K562 (cell line): ENCODE measurements at regions not wholly inside any gene's neighbourhood (a gene's known extent, or its start where the extent isn't known, plus 50 kb on each side); places are given as distances from the start of the nearest gene placed in this dataset.

Experiments used
- ATAC-seq: fragments of 200-7000 bp; cut with Tn5 transposase; 3 replicates; pipeline ENCODE4 v1.9.1; 2020; ENCODE audit warnings: moderate library complexity
- BruUV-seq: library from RNA; stranded (reverse); fragments of 400-500 nt; replicated peaks from 2 replicates; lab custom pipeline; 2021; lab: Mats Ljungman, UMichigan
- CTCF ChIA-PET: fragments of 300-600 bp; formaldehyde crosslinking; extraction: SDS; loops from one replicate; lab custom pipeline; 2021; ENCODE audit warnings: low intra/inter-chr PET ratio; lab: Yijun Ruan, JAX
- POLR2A ChIA-PET: fragments of 300-600, 350-650 bp; sonication (Branson Sonifier 250); formaldehyde crosslinking; extraction: SDS; loops from one replicate; lab custom pipeline; 2021; ENCODE audit warnings: antibody characterized with exemption, inconsistent platforms; lab: Yijun Ruan, JAX
- DNase-seq, 4 experiments: peaks; one replicate each; pipeline versions ENCODE4 v3.0.0 to v3.0.0-alpha.2; 2011 to 2018; ENCODE audit warnings: low spot score in 3 of 4, mixed read lengths in 3 of 4; ENCODE audit errors: extremely low read depth in 1 of 4
- FAIRE-seq: peaks from 2 replicates; lab custom pipeline; 2011; peaks lifted over from hg19 to GRCh38; lab: Jason Lieb, UNC
- H2AFZ ChIP-seq: 2 replicates; pipeline ENCODE4 v1.6.0; 2011; ENCODE audit warnings: low read depth, low read length, control low read depth, inconsistent platforms
- H3K27ac ChIP-seq: fragments of 200-600 bp; 3 replicates; pipeline ENCODE4 v1.8.0; 2011; ENCODE audit warnings: low read depth, mild to moderate bottlenecking, control low read depth, inconsistent platforms, low read length, moderate library complexity, mixed read lengths; ENCODE audit errors: extremely low read depth
- H3K27me3 ChIP-seq, 2 experiments: fragments of 300-600 bp in 1 of 2; 2 replicates in 1 of 2; 3 replicates in 1 of 2; pipeline versions ENCODE4 v1.6.0 to v1.8.0; 2011; ENCODE audit warnings: inconsistent platforms in 2 of 2, low read length in 2 of 2, mild to moderate bottlenecking in 1 of 2, mixed read lengths in 1 of 2, moderate library complexity in 1 of 2; ENCODE audit not compliant: control insufficient read depth in 2 of 2, insufficient read depth in 2 of 2
- H3K36me3 ChIP-seq: fragments of 300-600 bp; 3 replicates; pipeline ENCODE4 v1.8.0; 2011; ENCODE audit warnings: mild to moderate bottlenecking, low read length, inconsistent platforms; ENCODE audit not compliant: control insufficient read depth, insufficient read depth
- H3K4me1 ChIP-seq, 2 experiments: fragments of 200-600 bp in 1 of 2; replicated peaks in 1 of 2; 2 replicates in 1 of 2; 3 replicates in 1 of 2; pipeline versions ENCODE4 v1.5.1 to v1.8.0; 2011; ENCODE audit warnings: inconsistent platforms in 2 of 2, low read length in 2 of 2, mild to moderate bottlenecking in 1 of 2, mixed read lengths in 1 of 2, moderate library complexity in 1 of 2; ENCODE audit not compliant: control insufficient read depth in 2 of 2, insufficient read depth in 2 of 2
- H3K4me2 ChIP-seq: 2 replicates; pipeline ENCODE4 v1.6.1; 2011; ENCODE audit warnings: low read length, control low read depth, inconsistent platforms, mixed read lengths; ENCODE audit not compliant: insufficient read depth
- H3K4me3 ChIP-seq: fragments of 200-600 bp; sonication (generic), shearing (Covaris generic); 2 replicates; pipeline ENCODE4 v1.5.1; 2016; ENCODE audit warnings: control low read depth, inconsistent platforms
- H3K79me2 ChIP-seq: fragments of 200-600 bp; 3 replicates; pipeline ENCODE4 v1.8.0; 2011; ENCODE audit warnings: low read length, inconsistent platforms; ENCODE audit not compliant: control insufficient read depth, insufficient read depth
- H3K9ac ChIP-seq, 2 experiments: 2 replicates each; pipeline versions ENCODE4 v1.6.0 to v1.6.1; 2011; ENCODE audit warnings: low read depth in 2 of 2, low read length in 2 of 2, control low read depth in 1 of 2, inconsistent platforms in 1 of 2, mild to moderate bottlenecking in 1 of 2, mixed read lengths in 1 of 2; ENCODE audit not compliant: insufficient read depth in 1 of 2
- H3K9me1 ChIP-seq: one replicate; pipeline ENCODE4 v1.6.0; 2011; ENCODE audit warnings: inconsistent platforms, mild to moderate bottlenecking, low read length, moderate library complexity; ENCODE audit not compliant: control insufficient read depth, insufficient read depth
- H3K9me3 ChIP-seq: replicated peaks from 2 replicates; pipeline ENCODE4 v1.5.1; 2011; ENCODE audit warnings: low read depth, low read length, inconsistent platforms; ENCODE audit not compliant: control insufficient read depth, insufficient read depth
- H4K20me1 ChIP-seq: replicated peaks from 2 replicates; pipeline ENCODE4 v1.6.1; 2011; ENCODE audit warnings: low read length, inconsistent platforms, mixed read lengths; ENCODE audit not compliant: control insufficient read depth, insufficient read depth
- ATF2 ChIP-seq: sonication (generic); formaldehyde crosslinking; IDR thresholded peaks from 2 replicates; pipeline ENCODE4 v1.8.1; 2022; ENCODE audit warnings: missing genetic modification reagents
- KAT2B ChIP-seq: IDR thresholded peaks from one replicate; pipeline ENCODE4 v1.6.1; 2012; ENCODE audit warnings: low read depth, mild to moderate bottlenecking, control low read depth, inconsistent platforms, low read length, moderate library complexity
- MAZ ChIP-seq, 2 experiments: fragments of 450-650 bp in 1 of 2; sonication (generic) in 1 of 2; formaldehyde crosslinking; IDR thresholded peaks in 1 of 2; conservative IDR thresholded peaks in 1 of 2; 2 replicates each; pipeline versions ENCODE4 v1.4.0 to v1.5.0; 2020; ENCODE audit warnings: mild to moderate bottlenecking in 1 of 2, missing genetic modification reagents in 1 of 2
- MTF1 ChIP-seq: fragments of 250-450 bp; sonication (Bioruptor Pico); IDR thresholded peaks from 2 replicates; pipeline ENCODE4 v1.9.0; 2021; ENCODE audit warnings: moderate library complexity, mild to moderate bottlenecking, inconsistent platforms, borderline replicate concordance
- RB1 ChIP-seq: fragments of 450-650 bp; IDR thresholded peaks from 2 replicates; pipeline ENCODE4 v1.6.1; 2017; ENCODE audit warnings: low read depth, mild to moderate bottlenecking
- STAT5B ChIP-seq: fragments of 250-450 bp; sonication (Bioruptor Pico); IDR thresholded peaks from 2 replicates; pipeline ENCODE4 v1.8.0; 2021; ENCODE audit warnings: mild to moderate bottlenecking, inconsistent platforms
- TARDBP ChIP-seq: fragments of 450-650 bp; IDR thresholded peaks from 2 replicates; pipeline ENCODE4 v1.6.1; 2016
- TFAP4 ChIP-seq: sonication (generic); formaldehyde crosslinking; IDR thresholded peaks from 2 replicates; pipeline ENCODE4 v1.8.0; 2022; ENCODE audit warnings: missing genetic modification reagents, mild to moderate bottlenecking, moderate library complexity, borderline replicate concordance
- ZNF41 ChIP-seq: fragments of 250-450 bp; sonication (Bioruptor Pico); conservative IDR thresholded peaks from 2 replicates; pipeline ENCODE4 v1.4.0; 2020; ENCODE audit warnings: mild to moderate bottlenecking
- ZNF57 ChIP-seq: fragments of 450-650 bp; formaldehyde crosslinking; IDR thresholded peaks from 2 replicates; pipeline ENCODE4 v1.4.0; 2020; ENCODE audit warnings: mild to moderate bottlenecking, moderate library complexity
- ZNF583 ChIP-seq: fragments of 250-450 bp; sonication (Bioruptor Pico); IDR thresholded peaks from 2 replicates; pipeline ENCODE4 v1.4.0; 2020
- ZNF830 ChIP-seq: fragments of 250-450 bp; sonication (Bioruptor Pico); IDR thresholded peaks from 2 replicates; pipeline ENCODE4 v1.5.0; 2021; ENCODE audit warnings: mild to moderate bottlenecking
- WGBS: fragments of 100-300 bp; shearing (Covaris generic); methylation state at CpG from one replicate; pipeline ENCODE4 v1.1.6; 2016; ENCODE audit warnings: low coverage, mixed read lengths; ENCODE audit not compliant: insufficient coverage; ENCODE audit errors: missing lambda C conversion rate; 5-methylcytosine and 5-hydroxymethylcytosine counted together
- in situ Hi-C: fragments of 300-500 bp; cut with MboI; formaldehyde crosslinking; loops from 4 replicates; pipeline ENCODE4 v1.15.0; 2018; ENCODE audit warnings: inconsistent platforms, mixed read lengths
- intact Hi-C: fragments of 100-400 bp; cut with micrococcal nuclease; formaldehyde crosslinking; loops from 2 replicates; pipeline ENCODE4 v1.14.2; 2022

DNA sequence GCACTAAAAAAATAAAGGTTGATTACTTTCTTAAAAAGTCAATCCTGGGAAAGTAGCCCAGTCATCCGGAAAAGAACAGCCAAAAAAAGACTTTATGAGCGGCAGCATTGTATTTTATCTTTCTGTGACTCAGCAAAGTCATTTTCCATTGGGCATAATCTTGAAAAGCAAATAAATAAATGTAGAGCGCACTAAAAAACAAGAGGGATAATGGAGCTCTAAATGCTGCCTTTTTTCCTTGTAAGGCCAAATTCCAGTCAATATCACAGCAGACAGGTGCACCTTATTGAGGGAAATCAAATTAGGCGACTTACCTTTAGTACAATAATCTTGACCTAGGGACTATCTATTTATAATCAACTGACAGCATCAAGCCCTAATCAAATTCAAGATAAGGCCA lies 266.8 kb downstream of the MTRR start:
- no peaks in the 10 kb centered on the region for H3K36me3 ChIP-seq
- no peak overlapping the region for H3K4me2 ChIP-seq
- no peak overlapping the region for H3K4me3 ChIP-seq
- H3K9ac ChIP-seq = no peak overlapping the region
- in situ Hi-C loops (no loop called here), intact Hi-C loops (no loop called here)
- no peaks in the 10 kb centered on the region for H3K4me1 ChIP-seq
- WGBS = 0% methylated on average over 4 of the region's 4 CpGs
- POLR2A ChIA-PET = no interaction called here
- no peaks in the 10 kb centered on the region for H3K27me3 ChIP-seq
- H4K20me1 ChIP-seq = no peaks in the 10 kb centered on the region
- no peaks in the 10 kb centered on the region for H3K79me2 ChIP-seq
- H2AFZ ChIP-seq = no peak overlapping the region
- no peak for TF ChIP-seq TARDBP
- no peak for TF ChIP-seq MAZ (CRISPR knock-in tag; conservative IDR thresholded peaks at IDR 0.05 in 1 of 2, IDR thresholded peaks at IDR 0.05 in 1 of 2)
- no peak for TF ChIP-seq KAT2B
- TF ChIP-seq STAT5B (CRISPR knock-in tag) = no peak
- no peak for TF ChIP-seq ZNF57 (CRISPR knock-in tag)
- TF ChIP-seq RB1 = no peak
- TF ChIP-seq ZNF583 (CRISPR knock-in tag) = no peak
- no peak for TF ChIP-seq MTF1 (CRISPR knock-in tag)
- no peak for TF ChIP-seq ZNF830
- no peak for TF ChIP-seq TFAP4
- TF ChIP-seq ZNF41 (CRISPR knock-in tag) = no peak
- no peak for TF ChIP-seq ATF2 (CRISPR knock-in tag)
- no peaks in the 10 kb centered on the region for H3K9me1 ChIP-seq
- ATAC-seq = no peak
- no peak for FAIRE-seq
- BruUV-seq = no TSS peak
- CTCF ChIA-PET = no interaction called here
- DNase-seq = no peak
- H3K9me3 ChIP-seq = no peaks in the 10 kb centered on the region
- no peak overlapping the region for H3K27ac ChIP-seq
